ENCODE measurements at regions not wholly inside any gene's neighbourhood (a gene's known extent, or its start where the extent isn't known, plus 50 kb on each side); places are given as distances from the start of the nearest gene placed in this dataset.
"Not testable (repeated sequence)": the region's sequence is repeated elsewhere in the genome, so short reads cannot be mapped to it uniquely, and the experiment has no call there.

DNA sequence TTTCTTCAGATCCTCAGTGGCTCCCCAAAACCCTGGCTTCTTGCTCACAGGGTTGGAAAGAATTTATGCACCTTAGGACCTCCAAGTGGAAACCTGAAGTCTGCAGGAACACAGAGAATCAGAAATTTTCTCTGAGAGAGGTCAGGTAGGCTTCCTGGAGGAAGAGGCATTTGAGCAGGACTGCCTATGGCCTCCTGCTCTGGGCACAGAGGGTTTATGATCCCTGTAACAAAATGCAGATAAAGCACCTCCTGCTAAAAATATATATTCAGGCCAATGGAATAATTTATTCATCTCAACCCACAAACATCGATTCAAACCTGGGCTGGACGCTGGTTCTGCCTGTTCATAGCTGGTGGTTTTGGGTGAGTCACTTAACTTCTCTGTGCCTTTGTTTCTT lies 68.1 kb upstream of the FGF3 start:
- no peak for DNase-seq

DNA sequence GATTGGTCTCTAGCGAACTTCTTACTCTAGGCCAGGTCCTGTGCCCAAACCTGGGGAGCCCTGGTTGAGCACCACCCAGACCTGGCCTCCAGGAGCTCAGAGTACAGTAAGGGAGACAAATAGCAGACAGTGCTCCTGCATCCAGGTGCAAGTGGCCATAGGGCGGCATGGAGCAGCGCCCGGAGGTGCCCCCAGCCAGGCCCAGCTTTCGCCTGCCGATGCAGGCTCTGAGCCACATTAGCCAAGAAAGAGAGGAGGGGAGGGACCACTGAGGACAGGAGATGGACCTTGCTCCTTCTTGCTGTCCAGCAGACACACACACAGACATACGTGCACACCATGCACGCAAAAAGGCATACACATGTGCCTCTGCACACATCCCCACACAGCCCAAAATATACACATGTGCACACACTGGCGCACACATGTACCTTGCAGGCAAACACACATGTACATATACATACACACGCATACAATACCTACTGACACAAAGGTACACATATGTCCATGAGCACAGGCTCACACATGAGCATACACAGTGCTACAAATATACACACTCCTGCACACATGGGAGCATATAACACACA lies 68.7 kb upstream of the FGF3 start:
- DNase-seq, result no peak

DNA sequence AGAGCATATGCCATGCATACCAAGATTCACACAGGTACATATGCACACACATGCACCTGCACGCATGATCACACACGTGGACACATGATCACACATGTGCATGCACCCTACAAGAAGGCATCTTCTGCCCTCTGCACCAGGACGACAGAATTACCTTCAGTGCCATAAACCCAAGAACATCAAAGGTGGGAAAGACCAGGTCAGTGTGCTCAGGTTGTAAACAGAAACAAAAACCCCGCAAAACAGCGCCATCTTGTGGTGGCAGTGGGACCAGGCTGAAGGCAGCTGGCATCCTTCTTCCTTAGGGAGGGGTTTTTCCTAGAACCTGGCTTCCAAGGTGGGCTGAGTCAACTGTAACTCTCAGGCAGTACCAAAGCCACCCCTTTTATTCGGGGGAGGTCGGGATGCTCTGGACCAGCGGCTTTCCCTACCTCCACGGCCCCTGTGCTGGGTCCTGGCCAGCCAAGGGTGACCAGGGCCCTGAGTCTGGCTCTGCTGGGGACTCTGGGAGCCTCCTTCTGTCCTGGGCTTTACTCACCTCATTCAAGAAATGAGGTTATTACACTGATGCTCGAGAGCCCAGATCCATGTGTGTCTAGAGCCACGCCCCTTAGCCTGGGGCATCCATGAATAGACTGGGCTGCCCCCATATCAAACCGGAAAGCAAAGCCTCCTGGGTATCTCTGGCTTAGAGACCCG lies 69.4 kb upstream of the FGF3 start:
- peak; percentile 73 for DNase-seq

DNA sequence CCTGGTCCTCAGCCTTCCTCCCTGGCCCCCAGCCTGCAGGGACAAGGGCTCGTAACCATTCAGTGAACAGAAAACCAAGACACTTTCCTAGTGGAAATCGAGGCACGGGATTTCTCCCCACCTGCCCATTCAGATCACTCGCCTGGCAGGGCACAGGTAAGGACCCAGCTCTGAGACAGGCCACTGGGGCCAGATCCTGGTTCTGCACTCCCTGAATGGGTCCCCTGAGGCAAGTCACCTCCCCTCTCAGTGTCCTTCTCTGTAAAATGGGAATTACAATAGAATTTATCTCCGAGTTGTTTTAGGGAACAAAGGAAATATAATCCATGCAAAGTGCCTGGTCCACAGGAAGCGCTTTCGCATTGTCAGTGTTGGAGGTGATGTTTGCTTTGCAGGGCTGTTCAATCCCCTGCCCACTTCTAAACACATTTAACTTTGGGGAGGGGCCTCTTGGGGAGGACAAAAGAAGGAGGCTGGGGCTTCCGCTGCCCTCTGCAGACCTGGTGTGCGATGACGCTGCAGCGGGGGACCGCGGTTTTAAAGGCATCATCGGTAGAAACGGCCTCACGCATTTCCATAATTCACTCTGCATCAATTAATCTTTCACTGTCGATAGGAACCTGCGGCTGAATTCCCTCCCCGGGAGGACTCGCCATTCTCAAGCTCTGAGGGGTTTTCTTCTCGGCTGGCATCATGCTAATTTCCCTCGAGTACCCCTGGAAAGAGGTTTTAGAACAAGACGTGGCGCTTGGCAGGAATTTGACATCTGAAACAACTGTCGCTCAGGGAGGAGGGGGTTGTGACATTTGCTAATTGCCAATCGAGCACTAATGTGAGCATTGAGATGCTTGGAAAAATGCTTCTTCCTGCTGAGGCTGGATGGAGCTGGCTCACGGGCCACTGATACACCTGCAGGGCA lies 70.4 kb upstream of the FGF3 start:
- peak; percentile 48 for DNase-seq

DNA sequence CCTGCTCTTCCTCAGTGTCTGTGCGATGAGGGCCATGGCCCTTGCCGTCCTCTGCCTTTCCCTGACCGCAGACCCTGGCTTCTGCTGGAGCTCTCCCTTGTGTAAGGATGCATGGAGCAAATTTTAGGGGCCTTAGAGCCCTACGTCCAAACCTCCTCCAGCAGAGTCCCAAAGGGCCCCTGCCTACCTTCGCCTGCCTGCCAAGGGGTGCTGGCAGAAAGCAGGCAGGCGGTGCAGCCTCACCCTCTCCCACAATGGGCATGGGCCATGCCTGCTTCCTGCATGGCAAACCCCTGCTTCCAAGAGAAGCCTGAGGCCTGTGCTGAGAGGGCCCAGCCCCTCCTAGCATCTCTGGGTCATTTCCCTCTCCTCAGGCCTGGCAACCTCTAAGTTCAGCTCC lies 71.3 kb upstream of the FGF3 start:
- no peak for DNase-seq

DNA sequence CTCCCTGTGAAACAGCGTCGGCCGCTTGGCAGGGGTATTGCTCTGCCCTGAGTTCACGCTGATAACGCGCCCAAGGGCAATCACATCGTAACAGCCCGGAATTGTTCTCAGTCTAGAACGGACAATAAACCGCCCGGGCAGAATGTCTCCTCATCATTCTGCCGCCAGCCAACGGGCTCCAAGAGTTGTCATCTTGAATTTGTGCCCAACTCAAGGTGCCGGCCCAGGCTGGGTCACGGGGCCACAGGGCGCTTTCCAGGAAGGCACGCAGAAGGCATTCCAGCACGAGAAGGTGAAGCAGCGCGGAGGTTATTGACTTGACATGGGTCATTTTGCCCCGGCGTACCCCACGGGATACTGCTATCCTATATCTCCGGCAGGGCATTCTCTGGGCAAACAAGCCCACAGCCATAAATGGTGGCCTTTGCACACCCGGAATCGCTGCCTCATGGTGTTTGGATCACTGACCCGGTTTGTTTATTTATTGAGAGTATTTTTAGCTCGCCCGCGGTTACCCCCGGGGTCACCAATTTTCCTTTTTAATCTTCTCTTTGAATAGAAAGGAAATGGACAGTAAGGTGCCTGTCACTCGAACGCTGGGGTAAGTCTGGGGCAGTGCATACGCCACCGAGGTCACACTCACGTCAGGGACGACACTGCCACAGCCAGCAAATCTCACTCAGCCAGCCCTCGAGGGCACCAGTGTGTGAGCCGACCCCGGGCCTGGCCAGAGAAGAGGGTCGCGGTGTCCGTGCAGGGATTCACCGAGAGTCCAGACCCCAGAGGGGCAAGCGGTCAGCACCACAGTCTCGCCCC lies 72.4 kb upstream of the FGF3 start:
- no peak for DNase-seq

DNA sequence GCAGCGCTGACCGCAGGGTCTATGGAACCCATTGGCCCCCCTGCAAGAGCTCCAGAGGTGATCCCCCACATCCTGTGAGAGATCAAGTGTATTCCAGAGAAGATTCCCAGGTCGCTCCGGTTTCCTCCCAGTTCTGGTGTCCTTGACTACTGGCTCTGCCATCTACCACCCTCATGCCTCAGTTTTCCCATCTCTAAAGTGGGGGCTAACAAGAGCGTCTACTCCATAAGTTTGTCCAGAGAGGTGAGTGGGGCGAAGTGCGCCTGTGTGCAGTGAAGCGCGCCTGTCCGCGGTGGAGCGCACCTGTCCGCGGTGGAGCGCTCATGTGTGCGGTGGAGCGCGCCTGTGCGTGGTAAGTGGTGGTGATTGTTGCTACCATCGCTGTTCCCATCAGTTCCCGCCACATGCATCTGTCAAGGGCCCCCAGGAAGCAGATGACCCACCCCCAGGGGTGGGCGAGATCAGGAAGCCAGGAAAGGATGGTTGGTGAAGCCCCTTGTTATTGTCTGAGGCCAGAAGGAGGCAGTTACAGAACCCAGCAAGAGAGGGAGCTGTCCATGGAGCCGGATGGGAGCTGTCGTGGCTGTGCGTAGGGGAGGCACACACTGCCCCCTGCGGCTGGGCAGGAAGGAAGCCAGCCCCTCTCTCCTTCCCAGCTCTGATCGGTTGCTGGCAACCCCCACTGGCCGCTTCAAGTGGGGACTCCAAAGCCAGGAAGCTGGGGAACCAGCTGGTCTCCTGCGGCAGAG lies 73.2 kb upstream of the FGF3 start:
- DNase-seq, result no peak

DNA sequence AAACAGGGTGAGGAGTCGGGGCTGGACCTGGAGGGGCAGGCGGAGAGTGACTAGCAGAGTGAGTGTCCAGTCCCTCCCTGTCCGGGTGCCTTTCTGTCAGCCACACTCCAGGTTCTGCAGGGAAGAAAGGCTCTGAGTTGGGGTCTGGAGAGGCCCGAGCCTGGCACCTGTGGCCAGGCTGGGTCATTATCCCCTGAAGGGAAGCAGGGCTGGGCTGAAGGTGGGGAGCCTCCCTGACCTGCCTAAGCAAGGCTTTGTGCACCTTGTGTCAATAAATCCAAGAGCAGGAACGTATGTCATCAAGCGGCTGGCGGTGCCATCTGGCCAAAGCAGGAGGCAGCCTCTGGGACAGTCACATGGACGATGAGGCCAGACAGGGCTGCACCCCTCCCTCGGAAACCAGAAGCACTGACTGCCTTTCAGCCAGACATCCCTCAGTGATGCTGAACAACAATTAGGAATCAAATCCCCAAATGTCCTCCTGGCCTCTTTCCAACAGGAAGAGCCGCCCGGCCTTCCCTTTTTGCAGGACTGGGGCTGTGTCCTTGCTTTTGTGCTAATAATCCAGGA lies 73.9 kb upstream of the FGF3 start:
- DNase-seq, result peak; percentile 16

DNA sequence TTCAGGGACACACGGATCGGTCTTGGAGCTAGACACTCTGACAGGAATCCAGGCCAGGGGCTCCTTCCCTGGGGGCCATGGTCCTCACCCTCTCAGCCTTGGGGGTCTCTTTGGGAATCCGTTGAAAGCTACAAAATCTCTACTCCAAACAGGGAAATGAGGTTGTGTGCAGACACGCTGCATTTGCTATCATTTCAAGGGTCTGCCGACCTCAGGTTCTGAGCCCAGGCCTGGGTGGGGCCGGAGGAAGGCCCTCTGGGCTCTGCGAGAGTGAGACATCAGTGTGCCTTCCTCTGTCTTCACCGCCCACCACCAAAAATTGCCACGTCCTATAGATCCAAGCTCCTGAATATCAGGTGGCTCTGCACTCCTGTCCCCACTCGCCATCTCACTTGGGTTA lies 74.4 kb upstream of the FGF3 start:
- no peak for DNase-seq

DNA sequence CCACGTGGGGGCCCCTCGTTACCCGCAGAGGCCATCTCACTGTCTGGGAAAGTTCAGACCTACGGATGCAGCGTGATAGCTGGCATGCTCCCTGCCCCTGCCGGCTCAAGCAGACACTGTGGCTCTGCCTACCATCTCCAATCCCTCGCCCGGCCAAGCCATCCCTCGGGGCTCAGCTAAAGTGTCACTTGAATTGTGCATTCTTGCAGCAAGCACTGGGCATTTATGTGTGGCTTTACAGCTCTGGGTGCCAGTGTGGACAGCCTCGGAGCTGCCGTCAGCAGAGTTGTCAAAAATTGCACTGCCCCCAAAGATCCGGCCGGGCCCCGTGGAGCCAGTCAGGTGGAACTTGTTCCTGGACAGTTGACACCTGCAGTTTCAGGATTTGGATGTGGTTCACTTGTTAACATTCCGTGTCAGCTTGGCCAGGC lies 75.0 kb upstream of the FGF3 start:
- DNase-seq, result no peak

DNA sequence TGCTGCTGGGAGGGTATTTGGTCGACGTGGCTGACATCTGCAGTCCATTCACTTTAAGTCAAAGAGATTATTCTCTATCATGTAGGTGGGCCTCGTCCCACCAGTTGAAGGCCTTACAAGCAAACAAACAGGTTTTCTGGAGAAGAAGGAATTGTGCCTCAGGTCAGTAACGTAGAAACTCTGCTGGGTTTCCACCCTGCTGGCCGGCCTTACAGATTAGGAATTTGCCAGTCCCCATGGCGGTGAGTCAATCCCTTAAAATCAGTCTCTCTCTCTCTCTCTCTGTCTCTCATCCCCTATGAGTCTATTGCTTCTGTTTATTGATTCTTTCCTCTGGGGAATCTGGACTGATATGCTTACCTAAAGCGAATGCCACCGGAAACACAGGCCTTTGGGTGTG lies 75.4 kb upstream of the FGF3 start:
- no peak for DNase-seq

DNA sequence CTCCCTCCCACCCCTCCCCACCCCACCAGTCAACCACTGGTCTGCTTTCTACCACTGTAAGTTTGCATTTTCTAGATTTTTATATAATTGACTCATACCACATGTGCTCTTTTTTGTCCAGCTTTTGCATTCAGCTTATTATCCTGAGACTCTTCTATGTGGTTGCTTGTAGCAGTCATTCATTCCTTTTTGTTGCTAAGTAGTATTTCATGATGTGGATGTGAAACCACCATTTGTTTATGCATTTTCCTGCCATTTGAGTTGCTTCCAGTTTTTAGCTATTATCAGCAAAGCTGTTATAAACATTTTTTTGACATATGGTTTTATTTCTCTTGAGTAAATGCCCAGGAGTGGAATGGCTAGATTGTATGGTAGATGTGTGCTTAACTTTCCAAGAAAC lies 77.0 kb upstream of the FGF3 start:
- no peak for DNase-seq

DNA sequence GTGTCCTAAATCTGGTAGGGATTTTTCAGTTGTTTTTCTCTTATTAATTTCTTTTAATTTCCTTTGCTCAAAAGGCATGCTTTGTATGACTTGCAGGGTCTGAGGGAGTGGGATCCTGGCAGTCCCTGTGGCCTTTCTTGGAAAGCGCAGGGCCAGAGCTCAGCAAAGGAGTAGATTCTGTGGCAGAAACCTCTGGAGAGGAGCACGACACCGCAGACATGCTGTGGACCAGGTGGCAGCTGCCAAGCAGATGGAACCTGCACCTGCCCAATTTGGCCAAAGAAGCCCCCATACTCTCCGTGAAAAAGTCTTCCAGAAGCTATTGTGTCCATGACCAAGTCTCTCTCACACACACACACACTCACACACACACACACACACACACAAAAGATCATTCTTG lies 78.9 kb upstream of the FGF3 start:
- DNase-seq, result no peak

DNA sequence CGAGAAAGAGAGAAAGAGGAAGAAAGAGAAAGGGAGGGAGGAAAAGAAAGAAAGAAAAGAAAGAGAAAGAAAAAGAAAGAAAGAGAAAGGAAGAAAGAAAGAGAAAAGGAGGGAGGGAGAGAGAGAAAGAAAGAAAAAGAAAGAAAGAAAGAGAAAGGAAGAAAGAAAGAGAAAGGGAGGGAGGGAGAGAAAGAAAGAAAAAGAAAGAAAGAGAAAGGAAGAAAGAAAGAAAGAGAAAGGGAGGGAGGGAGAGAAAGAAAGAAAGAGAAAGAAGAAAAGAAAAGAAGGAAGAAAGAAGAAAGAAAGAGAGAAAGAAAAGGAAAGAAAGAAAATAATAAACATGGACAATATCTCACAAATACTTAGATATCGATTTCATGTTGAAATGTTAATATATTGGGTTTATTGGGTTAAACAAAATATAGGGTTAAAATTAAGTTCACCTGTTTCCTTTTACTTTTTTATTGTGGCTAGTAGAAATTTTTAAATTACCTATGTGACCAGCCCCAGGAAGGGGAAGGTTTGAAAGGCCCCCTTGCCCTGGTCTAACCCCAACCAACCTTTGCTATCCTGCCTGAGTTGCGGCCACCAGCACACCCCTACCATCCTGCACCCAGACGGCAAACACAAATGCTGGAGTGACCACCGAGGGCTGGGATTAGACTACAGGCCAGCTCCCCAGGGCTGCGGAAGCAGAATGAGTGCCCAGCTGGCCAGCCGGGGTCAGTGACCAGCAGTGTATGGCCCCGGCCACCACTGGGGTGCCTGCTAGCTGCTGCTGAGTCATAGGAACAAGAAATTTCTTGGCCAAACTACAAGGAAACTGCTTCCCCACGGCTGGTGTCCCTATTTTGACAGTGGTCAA lies 81.0 kb upstream of the FGF3 start:
- DNase-seq, result no peak

DNA sequence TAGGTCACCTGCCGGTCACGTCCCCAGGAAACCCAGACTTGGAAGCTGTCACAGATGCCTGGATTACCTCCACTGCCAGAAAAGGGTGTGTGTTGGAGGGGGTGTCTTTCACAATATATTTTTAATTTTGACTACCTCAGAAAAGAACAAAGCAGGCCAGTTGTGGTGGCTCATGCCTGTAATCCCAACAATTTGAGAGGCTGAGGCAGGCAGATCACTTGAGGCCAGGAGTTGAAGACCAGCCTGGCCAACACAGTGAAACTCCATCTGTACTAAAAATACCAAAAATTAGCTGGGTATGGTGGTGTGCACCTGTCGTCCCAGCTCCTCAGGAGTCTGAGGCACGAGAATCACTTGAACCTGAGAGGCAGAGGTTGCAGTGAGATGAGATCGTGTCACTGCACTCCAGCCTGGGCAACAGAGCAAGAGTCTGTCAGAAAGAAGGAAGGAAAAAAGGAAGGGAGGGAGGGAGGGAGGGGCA lies 81.6 kb upstream of the FGF3 start:
- not testable (repeated sequence) for DNase-seq

DNA sequence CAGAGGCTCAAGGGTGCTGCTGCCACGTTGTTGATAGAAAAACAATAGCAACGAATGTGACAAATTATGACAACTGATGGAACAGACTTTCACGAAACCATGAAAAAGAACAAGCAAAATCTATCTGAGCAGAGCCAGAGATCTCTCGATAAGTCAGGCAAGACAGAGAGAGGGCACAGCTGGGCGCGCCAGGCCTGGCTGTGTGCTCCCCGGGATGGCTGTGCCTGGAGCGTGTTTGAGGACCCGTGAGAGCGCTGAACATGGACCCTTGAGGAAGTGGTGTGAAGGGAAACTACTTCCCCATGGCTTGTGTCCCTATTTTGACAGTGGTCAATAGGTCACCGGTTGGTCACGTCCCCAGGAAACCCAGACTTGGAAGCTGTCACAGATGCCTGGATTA lies 83.1 kb upstream of the FGF3 start:
- DNase-seq, result no peak

DNA sequence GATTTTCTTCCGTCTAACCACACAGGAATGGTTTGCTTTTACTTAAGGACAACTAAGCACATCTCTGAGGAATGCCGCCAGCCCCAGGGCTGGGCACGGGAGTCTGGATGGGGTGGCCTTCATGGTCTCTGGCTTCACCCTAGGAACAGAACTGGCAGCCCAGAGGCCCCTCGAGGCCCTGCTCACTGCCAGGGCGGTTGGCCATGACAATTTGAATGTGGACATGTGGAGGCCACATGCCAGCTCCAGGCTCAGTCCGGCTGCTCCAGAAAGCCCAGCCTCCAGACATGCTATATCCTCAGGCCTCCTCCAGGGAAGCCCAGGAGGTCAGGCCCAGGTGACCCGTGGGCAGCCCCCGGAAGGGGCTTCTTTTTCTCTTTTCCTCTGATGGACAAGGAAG lies 84.0 kb upstream of the FGF3 start:
- DNase-seq, result no peak

DNA sequence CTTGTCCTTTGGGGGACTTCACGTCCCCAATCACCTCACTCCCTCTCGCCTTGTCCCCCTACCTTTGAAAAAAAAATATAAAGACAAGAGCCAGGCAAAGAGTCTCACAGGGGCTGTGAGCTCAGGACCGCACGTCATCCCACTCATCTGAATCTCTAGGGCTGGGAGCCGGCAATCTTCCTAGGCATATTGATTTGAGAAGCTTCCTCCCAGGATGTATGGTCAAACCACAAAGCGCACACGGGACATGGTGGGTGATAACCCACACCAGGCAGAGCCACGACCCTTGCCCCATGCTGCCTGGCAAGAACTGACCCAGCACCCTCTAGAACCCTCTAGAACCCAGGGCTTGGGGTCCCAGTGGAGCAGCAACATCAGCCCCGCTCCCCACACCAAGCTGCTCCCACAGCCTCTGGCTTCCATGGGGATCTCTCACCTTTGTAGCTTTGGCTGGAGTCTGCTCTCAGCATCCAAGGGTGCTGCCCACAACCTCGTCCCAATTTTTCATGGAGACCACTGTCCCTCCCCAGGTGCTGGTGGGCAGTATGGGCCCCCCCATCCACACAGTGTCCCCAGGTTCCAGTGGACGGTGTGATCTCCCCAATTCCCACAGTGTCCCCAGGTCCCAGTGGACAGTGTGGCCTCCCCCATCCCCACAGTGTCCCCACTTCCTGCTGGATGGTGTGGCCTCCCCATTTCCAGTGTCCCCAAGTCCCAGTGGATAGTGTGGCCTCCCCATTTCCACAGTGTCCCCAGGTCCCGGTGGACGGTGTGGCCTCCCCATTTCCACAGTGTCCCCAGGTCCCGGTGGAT lies 85.2 kb upstream of the FGF3 start:
- no peak for DNase-seq

DNA sequence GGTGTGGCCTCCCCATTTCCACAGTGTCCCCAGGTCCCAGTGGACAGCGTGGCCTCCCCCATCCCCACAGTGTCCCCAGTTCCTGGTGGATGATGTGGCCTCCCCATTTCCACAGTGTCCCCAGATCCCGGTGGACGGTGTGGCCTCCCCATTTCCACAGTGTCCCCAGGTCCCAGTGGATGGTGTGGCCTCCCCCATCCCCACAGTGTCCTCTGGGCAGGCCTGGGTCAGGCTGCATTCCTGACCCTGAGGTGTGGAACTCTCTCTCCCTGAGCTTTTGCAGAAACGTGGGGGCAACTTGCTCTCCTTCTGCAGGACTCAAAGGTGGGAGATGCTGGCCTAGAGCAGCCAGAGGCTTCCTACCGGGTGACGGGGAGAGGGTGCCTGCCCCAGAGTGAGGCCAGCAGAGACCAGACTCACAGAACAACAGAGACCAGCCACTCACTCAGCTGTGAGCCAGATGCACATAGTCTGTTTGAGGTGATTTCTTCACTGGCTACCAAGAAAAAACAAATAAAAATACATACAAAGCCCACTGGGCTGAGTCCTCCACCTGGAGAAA lies 85.8 kb upstream of the FGF3 start:
- no peak for DNase-seq

Measured in NCI-H1105 treated with DMSO at 0.1 percent for 48 hours (cell line).